RPMI7951 (cell line): ENCODE measurements at regions not wholly inside any gene's neighbourhood (a gene's known extent, or its start where the extent isn't known, plus 50 kb on each side); places are given as distances from the start of the nearest gene placed in this dataset.
"Not testable (repeated sequence)": the region's sequence is repeated elsewhere in the genome, so short reads cannot be mapped to it uniquely, and the experiment has no call there.

Experiments used
- DNase-seq: peaks from one replicate; pipeline ENCODE4 v3.0.0-alpha.2; 2012; ENCODE audit warnings: low read depth

GRCh38 chr3:35114686-35115085 is 524.6 kb upstream of the ARPP21 start:
- no peak for DNase-seq

GRCh38 chr3:35120026-35120425 is 519.3 kb upstream of the ARPP21 start:
- DNase-seq = no peak

- no peak for DNase-seq
These were observed 501.7 kb upstream of the ARPP21 start for GRCh38 chr3:35137612-35138011.

- DNase-seq = no peak
These were observed 497.9 kb upstream of the ARPP21 start for GRCh38 chr3:35141406-35141805.

GRCh38 chr3:35144011-35144410 is 495.3 kb upstream of the ARPP21 start:
- no peak for DNase-seq

- not testable (repeated sequence) for DNase-seq
These were observed 492.9 kb upstream of the ARPP21 start for GRCh38 chr3:35146256-35147035.

- no peak for DNase-seq
These were observed 455.2 kb upstream of the ARPP21 start for GRCh38 chr3:35183927-35184675.

- DNase-seq = no peak
These were observed 454.6 kb upstream of the ARPP21 start for GRCh38 chr3:35184775-35185174.

GRCh38 chr3:35187908-35188307 is 451.4 kb upstream of the ARPP21 start:
- no peak for DNase-seq

GRCh38 chr3:35194666-35195065 is 444.7 kb upstream of the ARPP21 start:
- no peak for DNase-seq

- no peak for DNase-seq
These were observed 440.5 kb upstream of the ARPP21 start for GRCh38 chr3:35198857-35199256.

GRCh38 chr3:35200056-35200455 is 439.3 kb upstream of the ARPP21 start:
- no peak for DNase-seq

- DNase-seq = no peak
These were observed 438.1 kb upstream of the ARPP21 start for GRCh38 chr3:35201211-35201610.

GRCh38 chr3:35215525-35216500 is 423.5 kb upstream of the ARPP21 start:
- no peak for DNase-seq

GRCh38 chr3:35216501-35217266 is 422.6 kb upstream of the ARPP21 start:
- no peak for DNase-seq

GRCh38 chr3:35223632-35224394 is 415.5 kb upstream of the ARPP21 start:
- no peak for DNase-seq

- no peak for DNase-seq
These were observed 414.6 kb upstream of the ARPP21 start for GRCh38 chr3:35224565-35225295.

- DNase-seq = no peak
These were observed 398.1 kb upstream of the ARPP21 start for GRCh38 chr3:35241236-35241635.

- DNase-seq = no peak
These were observed 384.4 kb upstream of the ARPP21 start for GRCh38 chr3:35254917-35255316.

GRCh38 chr3:35257641-35258040 is 381.7 kb upstream of the ARPP21 start:
- DNase-seq = no peak
